Left renal pelvis (tissue), 4 donors: ENCODE measurements at regions not wholly inside any gene's neighbourhood (a gene's known extent, or its start where the extent isn't known, plus 50 kb on each side); places are given as distances from the start of the nearest gene placed in this dataset.

ENCODE experiments used
- DNase-seq, 4 donors: peaks; one replicate each; pipeline ENCODE4 v3.0.0-alpha.2; 2013; ENCODE audit warnings: low read depth in 4 of 4, low spot score in 3 of 4

GRCh38 chr4:13190093-13190721 lies 293.9 kb downstream of the RAB28 start:
- no peak for DNase-seq

- DNase-seq = no peak
Observed at GRCh38 chr4:13184199-13184598, 299.9 kb downstream of the RAB28 start.

GRCh38 chr4:13182133-13182532 lies 302.0 kb downstream of the RAB28 start:
- no peak for DNase-seq

GRCh38 chr4:13181681-13182080 lies 302.5 kb downstream of the RAB28 start:
- no peak for DNase-seq

GRCh38 chr4:13180701-13181100 lies 303.4 kb downstream of the RAB28 start:
- DNase-seq = no peak

GRCh38 chr4:13178621-13179020 lies 305.5 kb downstream of the RAB28 start:
- DNase-seq = no peak

- no peak for DNase-seq
Observed at GRCh38 chr4:13176741-13177142, 307.4 kb downstream of the RAB28 start.

GRCh38 chr4:13174926-13175325 lies 309.2 kb downstream of the RAB28 start:
- no peak for DNase-seq

GRCh38 chr4:13174001-13174400 lies 310.1 kb downstream of the RAB28 start:
- DNase-seq = no peak

GRCh38 chr4:13171292-13172057 lies 312.7 kb downstream of the RAB28 start:
- no peak for DNase-seq

GRCh38 chr4:13169731-13170525 lies 314.2 kb downstream of the RAB28 start:
- no peak for DNase-seq

- DNase-seq = no peak
Observed at GRCh38 chr4:13168326-13168725, 315.8 kb downstream of the RAB28 start.

- no peak for DNase-seq
Observed at GRCh38 chr4:13166214-13166613, 317.9 kb downstream of the RAB28 start.

GRCh38 chr4:13164783-13165331 lies 319.3 kb downstream of the RAB28 start:
- DNase-seq = no peak

GRCh38 chr4:13162886-13163285 lies 321.3 kb downstream of the RAB28 start:
- no peak for DNase-seq

GRCh38 chr4:13160920-13161319 lies 323.2 kb downstream of the RAB28 start:
- no peak for DNase-seq

- no peak for DNase-seq
Observed at GRCh38 chr4:13159041-13159620, 325.0 kb downstream of the RAB28 start.

- DNase-seq = no peak
Observed at GRCh38 chr4:13151194-13151593, 332.9 kb downstream of the RAB28 start.

- DNase-seq = peak in 1 of 4 donors; percentile 49
Observed at GRCh38 chr4:13143222-13144070, 340.7 kb downstream of the RAB28 start.

GRCh38 chr4:13142726-13143125 lies 341.4 kb downstream of the RAB28 start:
- DNase-seq = no peak
